ENCODE measurements at regions not wholly inside any gene's neighbourhood (a gene's known extent, or its start where the extent isn't known, plus 50 kb on each side); places are given as distances from the start of the nearest gene placed in this dataset.

- ChIA-PET POLR2A (no interaction called here), CTCF (ENCODE audit: unreplicated experiment) (no interaction called here)
- TF ChIP-seq, protein P1, sequence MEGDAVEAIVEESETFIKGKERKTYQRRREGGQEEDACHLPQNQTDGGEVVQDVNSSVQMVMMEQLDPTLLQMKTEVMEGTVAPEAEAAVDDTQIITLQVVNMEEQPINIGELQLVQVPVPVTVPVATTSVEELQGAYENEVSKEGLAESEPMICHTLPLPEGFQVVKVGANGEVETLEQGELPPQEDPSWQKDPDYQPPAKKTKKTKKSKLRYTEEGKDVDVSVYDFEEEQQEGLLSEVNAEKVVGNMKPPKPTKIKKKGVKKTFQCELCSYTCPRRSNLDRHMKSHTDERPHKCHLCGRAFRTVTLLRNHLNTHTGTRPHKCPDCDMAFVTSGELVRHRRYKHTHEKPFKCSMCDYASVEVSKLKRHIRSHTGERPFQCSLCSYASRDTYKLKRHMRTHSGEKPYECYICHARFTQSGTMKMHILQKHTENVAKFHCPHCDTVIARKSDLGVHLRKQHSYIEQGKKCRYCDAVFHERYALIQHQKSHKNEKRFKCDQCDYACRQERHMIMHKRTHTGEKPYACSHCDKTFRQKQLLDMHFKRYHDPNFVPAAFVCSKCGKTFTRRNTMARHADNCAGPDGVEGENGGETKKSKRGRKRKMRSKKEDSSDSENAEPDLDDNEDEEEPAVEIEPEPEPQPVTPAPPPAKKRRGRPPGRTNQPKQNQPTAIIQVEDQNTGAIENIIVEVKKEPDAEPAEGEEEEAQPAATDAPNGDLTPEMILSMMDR (conservative IDR thresholded peaks at IDR 0.05; ENCODE audit: low read length), result no peak
- TF ChIP-seq EZH2phosphoT487 (IDR thresholded peaks at IDR 0.05; ENCODE audit: borderline replicate concordance, low read depth, low read length), result no peak
- no peak overlapping the region for H3K4me3 ChIP-seq (ENCODE audit: low read depth, low read length, poor library complexity, severe bottlenecking)
- BruUV-seq (replicated peaks), result no TSS peak
- no peaks in the 10 kb centered on the region for H4K20me1 ChIP-seq (ENCODE audit: insufficient read depth, low read length)
- no peak for DNase-seq (ENCODE audit: low spot score)
- no peaks in the 10 kb centered on the region for H3K4me1 ChIP-seq (ENCODE audit: insufficient read depth, low read length, poor library complexity, severe bottlenecking)
- intact Hi-C loops (cut with micrococcal nuclease; ENCODE audit: unreplicated experiment), result no loop called here
- no peak overlapping the region for H2AFZ ChIP-seq (ENCODE audit: low read length)
- H3K27ac ChIP-seq (ENCODE audit: low read depth, low read length, poor library complexity, severe bottlenecking), result no peak overlapping the region
- no peaks in the 10 kb centered on the region for H3K9me3 ChIP-seq (ENCODE audit: low read length)
- no peak overlapping the region for H3K4me2 ChIP-seq (ENCODE audit: low read length)
- no peaks in the 10 kb centered on the region for H3K79me2 ChIP-seq (ENCODE audit: insufficient read depth, low read depth, low read length)
- no peaks in the 10 kb centered on the region for H3K9me2 ChIP-seq (ENCODE audit: insufficient read depth, low read length)
- H3K36me3 ChIP-seq (ENCODE audit: insufficient read depth, low read length), result no peaks in the 10 kb centered on the region
Observed at GRCh38 chr10:108598831-108599230, 1324.5 kb downstream of the XPNPEP1 start.

- no peaks in the 10 kb centered on the region for H3K36me3 ChIP-seq (ENCODE audit: insufficient read depth, low read length)
- H4K20me1 ChIP-seq (ENCODE audit: insufficient read depth, low read length), result no peaks in the 10 kb centered on the region
- no peak for DNase-seq (ENCODE audit: low spot score)
- H3K4me2 ChIP-seq (ENCODE audit: low read length), result no peak overlapping the region
- no peak overlapping the region for H3K27ac ChIP-seq (ENCODE audit: low read depth, low read length, poor library complexity, severe bottlenecking)
- no TSS peak for BruUV-seq (replicated peaks)
- no peak overlapping the region for H3K4me3 ChIP-seq (ENCODE audit: low read depth, low read length, poor library complexity, severe bottlenecking)
- TF ChIP-seq, protein P1 (conservative IDR thresholded peaks at IDR 0.05; ENCODE audit: low read length), result no peak
- no peak for TF ChIP-seq EZH2phosphoT487 (IDR thresholded peaks at IDR 0.05; ENCODE audit: borderline replicate concordance, low read depth, low read length)
- POLR2A ChIA-PET, result interaction anchor here (0.6 kb wide), 1 partner anchor 67 kb away, joined by 3 read pairs; no protein-coding TSS in a partner anchor
- no peaks in the 10 kb centered on the region for H3K9me2 ChIP-seq (ENCODE audit: insufficient read depth, low read length)
- no peaks in the 10 kb centered on the region for H3K9me3 ChIP-seq (ENCODE audit: low read length)
- no peaks in the 10 kb centered on the region for H3K4me1 ChIP-seq (ENCODE audit: insufficient read depth, low read length, poor library complexity, severe bottlenecking)
- intact Hi-C loops (cut with micrococcal nuclease; ENCODE audit: unreplicated experiment), result no loop called here
- no peaks in the 10 kb centered on the region for H3K79me2 ChIP-seq (ENCODE audit: insufficient read depth, low read depth, low read length)
- CTCF ChIA-PET (ENCODE audit: unreplicated experiment), result no interaction called here
- H2AFZ ChIP-seq (ENCODE audit: low read length), result no peak overlapping the region
Observed at GRCh38 chr10:108598320-108598695, 1325.0 kb downstream of the XPNPEP1 start.

DNA sequence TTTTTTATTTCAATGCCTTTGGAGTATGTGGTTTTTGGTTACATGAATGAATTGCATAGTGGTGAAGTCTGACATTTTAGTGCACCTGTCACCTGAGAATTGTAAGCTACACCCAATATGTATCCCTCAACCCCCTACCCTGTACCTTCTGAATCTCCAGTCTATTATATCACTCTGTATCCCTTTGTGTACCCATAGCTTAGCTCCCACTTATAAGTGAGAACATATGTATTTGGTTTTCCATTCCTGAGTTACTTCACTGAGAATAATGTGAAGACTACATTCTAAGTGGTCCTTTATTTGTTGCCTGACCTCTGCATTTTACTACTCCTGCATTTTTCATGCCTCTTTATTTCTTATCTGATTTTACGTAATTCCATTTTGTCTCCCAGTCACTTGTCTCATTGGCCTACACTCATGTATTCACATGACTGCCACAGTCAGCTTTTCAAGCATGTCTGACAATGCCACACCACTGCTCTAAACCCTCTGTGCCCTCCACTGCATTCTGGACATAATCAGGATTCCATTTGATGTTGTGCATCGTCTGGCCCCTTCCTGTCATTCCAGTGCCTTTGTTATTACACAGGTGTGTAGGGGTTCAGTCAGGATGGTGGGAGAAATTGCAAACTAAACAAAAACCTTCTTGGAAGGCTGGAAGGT is 1325.5 kb downstream of the XPNPEP1 start:
- Histone ChIP-seq H3K4me3 (ENCODE audit: low read depth, low read length, poor library complexity, severe bottlenecking) (no peak overlapping the region), H3K27ac (ENCODE audit: low read depth, low read length, poor library complexity, severe bottlenecking) (no peak overlapping the region)
- TF ChIP-seq EZH2phosphoT487 (IDR thresholded peaks at IDR 0.05; ENCODE audit: borderline replicate concordance, low read depth, low read length), result no peak
- TF ChIP-seq, protein P1 (conservative IDR thresholded peaks at IDR 0.05; ENCODE audit: low read length), result no peak

More for the DNA sequence above, 1325.5 kb downstream of the XPNPEP1 start:
- no peaks in the 10 kb centered on the region for H4K20me1 ChIP-seq (ENCODE audit: insufficient read depth, low read length)
- POLR2A ChIA-PET, result interaction anchor here (0.6 kb wide), 1 partner anchor 66 kb away, joined by 3 read pairs; no protein-coding TSS in a partner anchor
- no peaks in the 10 kb centered on the region for H3K9me3 ChIP-seq (ENCODE audit: low read length)
- CTCF ChIA-PET (ENCODE audit: unreplicated experiment), result no interaction called here
- no TSS peak for BruUV-seq (replicated peaks)
- no peaks in the 10 kb centered on the region for H3K4me1 ChIP-seq (ENCODE audit: insufficient read depth, low read length, poor library complexity, severe bottlenecking)
- no peaks in the 10 kb centered on the region for H3K9me2 ChIP-seq (ENCODE audit: insufficient read depth, low read length)
- H3K79me2 ChIP-seq (ENCODE audit: insufficient read depth, low read depth, low read length), result no peaks in the 10 kb centered on the region
- H3K4me2 ChIP-seq (ENCODE audit: low read length), result no peak overlapping the region
- no peak overlapping the region for H2AFZ ChIP-seq (ENCODE audit: low read length)
- H3K36me3 ChIP-seq (ENCODE audit: insufficient read depth, low read length), result no peaks in the 10 kb centered on the region
- no peak for DNase-seq (ENCODE audit: low spot score)
- intact Hi-C loops (cut with micrococcal nuclease; ENCODE audit: unreplicated experiment), result no loop called here

Data from OCI-LY7 (cell line).